GM21381 (cell line): ENCODE measurements at regions not wholly inside any gene's neighbourhood (a gene's known extent, or its start where the extent isn't known, plus 50 kb on each side); places are given as distances from the start of the nearest gene placed in this dataset.
"Not testable (repeated sequence)": the region's sequence is repeated elsewhere in the genome, so short reads cannot be mapped to it uniquely, and the experiment has no call there.

Experiments used
- ATAC-seq: cut with Tn5 transposase; IDR thresholded peaks from one replicate; pipeline ENCODE4 v1.9.1; 2021; ENCODE audit warnings: mild to moderate bottlenecking, moderate library complexity; ENCODE audit not compliant: unreplicated experiment

- ATAC-seq = not testable (repeated sequence)
These were observed 106.1 kb downstream of the CHD1L start for GRCh38 chr1:147348592-147348991.

- ATAC-seq = no peak
These were observed 107.0 kb downstream of the CHD1L start for GRCh38 chr1:147349533-147349932.

- no peak for ATAC-seq
These were observed 108.8 kb downstream of the CHD1L start for GRCh38 chr1:147351140-147351835.

GRCh38 chr1:147377263-147378246 lies 135.1 kb downstream of the CHD1L start:
- ATAC-seq = no peak

- no peak for ATAC-seq
These were observed 137.4 kb downstream of the CHD1L start for GRCh38 chr1:147379889-147380288.

GRCh38 chr1:147384804-147385203 lies 142.3 kb downstream of the CHD1L start:
- ATAC-seq = no peak

GRCh38 chr1:147388969-147389368 lies 146.5 kb downstream of the CHD1L start:
- ATAC-seq = no peak

GRCh38 chr1:147389532-147390184 lies 147.2 kb downstream of the CHD1L start:
- peak; percentile 45 for ATAC-seq

GRCh38 chr1:147390185-147390542 lies 147.7 kb downstream of the CHD1L start:
- ATAC-seq = no peak

- no peak for ATAC-seq
These were observed 148.6 kb downstream of the CHD1L start for GRCh38 chr1:147391114-147391513.

GRCh38 chr1:147402326-147403045 lies 138.8 kb upstream of the BCL9 start:
- ATAC-seq = not testable (repeated sequence)

- ATAC-seq = not testable (repeated sequence)
These were observed 137.0 kb upstream of the BCL9 start for GRCh38 chr1:147404344-147404743.

GRCh38 chr1:147409886-147410285 lies 131.4 kb upstream of the BCL9 start:
- ATAC-seq = no peak

- no peak for ATAC-seq
These were observed 128.1 kb upstream of the BCL9 start for GRCh38 chr1:147413110-147413605.

GRCh38 chr1:147414505-147415163 lies 126.7 kb upstream of the BCL9 start:
- no peak for ATAC-seq

GRCh38 chr1:147417024-147417423 lies 124.3 kb upstream of the BCL9 start:
- no peak for ATAC-seq

- ATAC-seq = not testable (repeated sequence)
These were observed 118.0 kb upstream of the BCL9 start for GRCh38 chr1:147423100-147423827.

- ATAC-seq = no peak
These were observed 106.4 kb upstream of the BCL9 start for GRCh38 chr1:147434921-147435320.

GRCh38 chr1:147444381-147444780 lies 96.9 kb upstream of the BCL9 start:
- no peak for ATAC-seq
